Thyroid gland (tissue), 4 donors: ENCODE measurements at regions not wholly inside any gene's neighbourhood (a gene's known extent, or its start where the extent isn't known, plus 50 kb on each side); places are given as distances from the start of the nearest gene placed in this dataset.
A peak's percentile ranks its signal among the peaks of the same experiment; 100 is the strongest.

Source experiments
- DNase-seq, 2 donors: peaks; one replicate each; pipeline ENCODE4 v3.0.0-alpha.2; 2019
- H3K27ac ChIP-seq, 3 donors: fragments of 200-600 bp; sonication (generic); 1 replicate in 2 of 3; 2 replicates in 1 of 3; pipeline ENCODE4 v1.5.1; 2016 to 2019; ENCODE audit warnings: mild to moderate bottlenecking in 1 of 3, moderate library complexity in 1 of 3
- H3K27me3 ChIP-seq: fragments of 200-600 bp; sonication (generic); one replicate; pipeline ENCODE4 v1.5.1; 2019
- H3K36me3 ChIP-seq, 2 donors: fragments of 200-600 bp; sonication (generic); one replicate each; pipeline ENCODE4 v1.5.1; 2016 to 2019
- H3K4me1 ChIP-seq, 2 donors: fragments of 200-600 bp; sonication (generic); one replicate each; pipeline ENCODE4 v1.5.1; 2017 to 2019
- H3K4me3 ChIP-seq, 3 donors: fragments of 200-600 bp; sonication (generic); replicated peaks in 1 of 3; 1 replicate in 2 of 3; 2 replicates in 1 of 3; pipeline ENCODE4 v1.5.1; 2016; ENCODE audit warnings: mild to moderate bottlenecking in 1 of 3
- H3K9me3 ChIP-seq: fragments of 200-600 bp; sonication (generic); one replicate; pipeline ENCODE4 v1.5.1; 2017
- POLR2A ChIP-seq, 2 donors: fragments of 450-650 bp; IDR thresholded peaks; one replicate each; pipeline ENCODE4 v1.6.1; 2017; ENCODE audit warnings: antibody characterized with exemption in 2 of 2, mild to moderate bottlenecking in 2 of 2, moderate library complexity in 1 of 2
- WGBS, 2 donors: methylation state at CpG; one replicate each; pipeline ENCODE4 v1.1.5; 2017; 5-methylcytosine and 5-hydroxymethylcytosine counted together
- intact Hi-C: fragments of 100-400 bp; cut with DNase I; formaldehyde crosslinking; loops from one replicate; pipeline ENCODE4 v1.15.1; 2023
- TF ChIP-seq, protein P1 (sequence below), 6 experiments: fragments of 200-600 bp in 3 of 6; fragments of 450-650 bp in 3 of 6; sonication (generic) in 3 of 6; IDR thresholded peaks; one replicate each; pipeline ENCODE4 v1.5.1; 2016 to 2019; ENCODE audit warnings: antibody characterized with exemption in 6 of 6, mild to moderate bottlenecking in 2 of 6, inconsistent platforms in 1 of 6, moderate library complexity in 1 of 6

DNA sequence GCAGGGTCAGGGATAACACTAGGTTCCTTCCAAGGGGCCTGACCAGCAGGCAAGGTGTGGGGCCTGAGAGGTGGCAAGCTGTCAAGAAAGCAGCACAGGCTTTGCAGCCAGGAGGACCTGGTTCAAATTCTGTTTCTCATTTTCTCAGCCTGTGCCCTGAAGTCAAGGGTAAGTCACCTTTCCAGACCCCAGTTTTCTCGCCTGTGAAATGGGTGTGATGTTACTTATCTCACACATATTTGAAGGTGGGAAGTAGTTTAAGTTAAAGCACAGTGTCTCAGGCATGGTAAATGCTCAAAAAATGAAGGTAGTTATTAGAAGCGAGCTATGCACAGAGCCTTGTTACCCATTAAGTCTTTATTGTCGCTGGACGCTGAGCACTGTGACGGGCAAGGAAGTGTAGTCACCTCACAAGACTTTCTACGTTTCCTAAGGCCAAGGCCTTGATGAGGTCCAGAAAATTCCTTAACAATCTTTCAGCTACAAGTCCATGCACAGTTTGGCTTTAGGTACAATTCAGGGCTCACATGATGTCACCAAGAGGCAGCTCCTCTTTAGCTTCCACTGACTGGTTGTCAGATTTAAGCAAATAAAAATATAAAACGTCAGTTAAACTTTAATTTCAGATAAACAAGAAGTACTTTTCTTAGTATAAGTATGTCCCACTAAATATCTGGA is 522.6 kb upstream of the PROK2 start:
- no peaks in the 10 kb centered on the region for H3K9me3 ChIP-seq
- H3K27me3 ChIP-seq = no peaks in the 10 kb centered on the region
- no peaks in the 10 kb centered on the region for H3K36me3 ChIP-seq
- WGBS, 2 donors = 90 to 93% methylated on average over 7 of the region's 7 CpGs
- H3K4me1 ChIP-seq = peaks cover 0 to 21% of the 10 kb centered on the region in 2 donors
- no peak overlapping the region for H3K4me3 ChIP-seq
- no peak for TF ChIP-seq POLR2A (IDR thresholded peaks at IDR 0.05)
- TF ChIP-seq, protein P1, sequence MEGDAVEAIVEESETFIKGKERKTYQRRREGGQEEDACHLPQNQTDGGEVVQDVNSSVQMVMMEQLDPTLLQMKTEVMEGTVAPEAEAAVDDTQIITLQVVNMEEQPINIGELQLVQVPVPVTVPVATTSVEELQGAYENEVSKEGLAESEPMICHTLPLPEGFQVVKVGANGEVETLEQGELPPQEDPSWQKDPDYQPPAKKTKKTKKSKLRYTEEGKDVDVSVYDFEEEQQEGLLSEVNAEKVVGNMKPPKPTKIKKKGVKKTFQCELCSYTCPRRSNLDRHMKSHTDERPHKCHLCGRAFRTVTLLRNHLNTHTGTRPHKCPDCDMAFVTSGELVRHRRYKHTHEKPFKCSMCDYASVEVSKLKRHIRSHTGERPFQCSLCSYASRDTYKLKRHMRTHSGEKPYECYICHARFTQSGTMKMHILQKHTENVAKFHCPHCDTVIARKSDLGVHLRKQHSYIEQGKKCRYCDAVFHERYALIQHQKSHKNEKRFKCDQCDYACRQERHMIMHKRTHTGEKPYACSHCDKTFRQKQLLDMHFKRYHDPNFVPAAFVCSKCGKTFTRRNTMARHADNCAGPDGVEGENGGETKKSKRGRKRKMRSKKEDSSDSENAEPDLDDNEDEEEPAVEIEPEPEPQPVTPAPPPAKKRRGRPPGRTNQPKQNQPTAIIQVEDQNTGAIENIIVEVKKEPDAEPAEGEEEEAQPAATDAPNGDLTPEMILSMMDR (IDR thresholded peaks at IDR 0.05) = no peak
- no peak overlapping the region for H3K27ac ChIP-seq
- intact Hi-C loops = no loop called here
- DNase-seq = no peak

DNA sequence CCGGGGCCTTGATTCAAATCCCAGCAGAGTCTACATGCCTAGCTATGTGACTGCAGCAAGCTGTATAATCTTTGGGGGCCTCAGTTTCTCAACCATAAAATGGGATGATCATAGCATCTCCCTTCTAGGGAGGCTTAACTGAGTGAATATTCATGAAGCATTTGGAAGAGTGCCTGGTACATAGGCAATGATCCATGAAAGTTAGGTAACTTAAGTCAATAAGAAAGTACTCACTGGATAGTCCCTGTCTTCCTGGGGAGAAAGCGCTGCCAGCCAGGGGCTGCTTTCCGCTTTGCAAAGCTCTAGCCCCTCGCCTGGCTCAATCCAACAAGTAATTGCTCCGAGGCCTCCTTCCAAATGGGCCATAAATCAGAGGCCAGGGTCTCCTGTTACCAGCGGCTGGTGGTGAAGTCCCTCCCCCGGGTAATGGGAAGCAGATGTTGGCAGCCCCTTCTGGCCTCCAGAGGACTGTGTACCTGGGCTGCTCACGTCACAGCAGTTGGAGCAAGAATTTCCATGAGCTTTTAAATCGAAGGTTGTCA is 521.9 kb upstream of the PROK2 start:
- no peak overlapping the region for H3K4me3 ChIP-seq
- H3K27ac ChIP-seq = no peak overlapping the region
- peak in 1 of 2 donors; percentile 23 for DNase-seq
- TF ChIP-seq POLR2A (IDR thresholded peaks at IDR 0.05) = no peak
- TF ChIP-seq, protein P1 (IDR thresholded peaks at IDR 0.05) = no peak
- no peaks in the 10 kb centered on the region for H3K36me3 ChIP-seq
- intact Hi-C loops = no loop called here
- peaks cover 0 to 21% of the 10 kb centered on the region in 2 donors for H3K4me1 ChIP-seq
- H3K9me3 ChIP-seq = no peaks in the 10 kb centered on the region
- 50 to 63% methylated on average over 6 to 7 of the region's 9 CpGs for WGBS, 2 donors
- H3K27me3 ChIP-seq = no peaks in the 10 kb centered on the region

DNA sequence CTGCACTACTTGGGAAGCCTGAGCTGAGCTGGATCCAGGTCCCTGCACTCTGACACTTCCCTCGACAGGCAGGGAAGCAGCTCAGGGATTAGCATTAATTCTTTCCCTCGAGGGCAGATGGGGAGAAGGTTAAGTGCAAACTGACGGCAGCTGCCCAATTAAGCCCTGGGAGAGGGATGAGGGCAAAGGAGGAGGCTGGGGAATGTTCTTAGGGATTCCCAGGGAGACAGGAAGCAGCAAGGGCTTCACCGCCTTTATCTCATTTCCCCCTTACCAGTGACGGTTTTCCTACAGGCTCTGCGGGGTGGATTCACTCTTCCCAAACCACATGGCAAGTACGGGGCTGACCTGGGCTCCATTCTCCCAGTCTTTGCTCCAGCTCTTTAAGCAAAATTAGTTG is 519.0 kb upstream of the PROK2 start:
- no peaks in the 10 kb centered on the region for H3K36me3 ChIP-seq
- no peaks in the 10 kb centered on the region for H3K9me3 ChIP-seq
- H3K4me3 ChIP-seq = no peak overlapping the region
- H3K27me3 ChIP-seq = no peaks in the 10 kb centered on the region
- no peak for DNase-seq
- intact Hi-C loops = no loop called here
- TF ChIP-seq, protein P1 (IDR thresholded peaks at IDR 0.05) = no peak
- no peak for TF ChIP-seq POLR2A (IDR thresholded peaks at IDR 0.05)
- no peak overlapping the region for H3K27ac ChIP-seq
- peaks cover 0 to 4% of the 10 kb centered on the region in 2 donors for H3K4me1 ChIP-seq
- WGBS, 2 donors = 51 to 53% methylated on average over 7 of the region's 7 CpGs

DNA sequence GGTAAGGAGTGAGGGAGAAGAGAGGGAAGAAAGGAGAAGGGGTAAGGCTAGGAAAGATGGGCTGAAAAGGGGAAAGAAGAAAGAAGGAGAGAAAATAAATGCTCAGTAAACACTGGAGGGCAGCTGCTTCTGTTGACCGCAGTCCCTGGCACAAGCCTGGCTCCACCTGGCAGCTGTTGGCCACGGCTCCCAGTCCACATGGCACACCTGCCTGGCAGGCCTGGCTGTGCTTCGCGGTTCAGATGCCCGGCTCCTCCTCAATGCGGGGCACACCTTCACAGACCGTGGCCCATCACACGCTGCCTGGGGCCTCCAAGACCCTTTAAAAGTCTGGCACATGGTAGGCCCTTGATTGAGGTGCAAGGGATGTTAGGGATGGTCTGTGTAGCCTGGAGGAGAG is 516.8 kb upstream of the PROK2 start:
- Histone ChIP-seq H3K36me3 (no peaks in the 10 kb centered on the region), H3K9me3 (no peaks in the 10 kb centered on the region), H3K4me3 (no peak overlapping the region), H3K4me1 (peaks cover 0 to 6% of the 10 kb centered on the region in 2 donors), H3K27me3 (no peaks in the 10 kb centered on the region), H3K27ac (no peak overlapping the region)
- no peak for DNase-seq
- WGBS, 2 donors = 90% methylated on average over 8 of the region's 8 CpGs
- TF ChIP-seq, protein P1 (IDR thresholded peaks at IDR 0.05) = no peak
- TF ChIP-seq POLR2A (IDR thresholded peaks at IDR 0.05) = no peak
- intact Hi-C loops = no loop called here

DNA sequence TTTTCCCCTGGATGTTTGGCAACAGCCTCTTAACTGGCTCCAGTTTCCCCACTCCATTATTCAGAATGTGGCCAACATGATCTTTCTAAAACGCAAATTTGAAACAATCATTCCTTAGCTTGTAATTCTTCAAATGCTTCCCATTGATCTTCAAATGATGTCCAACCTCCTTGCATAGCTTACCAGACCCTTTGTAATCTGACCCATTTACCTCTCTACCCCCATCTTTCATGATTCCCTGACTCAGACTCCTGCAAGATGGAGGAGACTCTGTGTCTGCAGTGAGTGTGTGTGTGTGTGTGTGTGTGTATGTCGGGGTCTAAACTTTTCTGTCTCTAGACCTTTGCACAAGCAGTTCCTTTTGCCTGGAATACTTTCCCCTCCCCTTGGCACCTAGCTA is 515.7 kb upstream of the PROK2 start:
- TF ChIP-seq, protein P1 (IDR thresholded peaks at IDR 0.05) = no peak
- no peak for TF ChIP-seq POLR2A (IDR thresholded peaks at IDR 0.05)
- Histone ChIP-seq H3K27ac (no peak overlapping the region), H3K4me3 (no peak overlapping the region), H3K27me3 (no peaks in the 10 kb centered on the region), H3K9me3 (no peaks in the 10 kb centered on the region), H3K4me1 (peaks cover 0 to 5% of the 10 kb centered on the region in 2 donors), H3K36me3 (no peaks in the 10 kb centered on the region)
- no peak for DNase-seq
- 67 to 94% methylated on average over 2 of the region's 2 CpGs for WGBS, 2 donors
- intact Hi-C loops = no loop called here
